A549 (cell line): ENCODE measurements at regions not wholly inside any gene's neighbourhood (a gene's known extent, or its start where the extent isn't known, plus 50 kb on each side); places are given as distances from the start of the nearest gene placed in this dataset.

Experiments
- ATAC-seq, 2 experiments: fragments of 200-7000 bp in 1 of 2; fragments of >200 bp in 1 of 2; cut with Nextera tagmentation in 1 of 2; cut with Tn5 transposase in 1 of 2; 3 replicates each; pipeline versions ENCODE4 v1.8.0 to v1.9.1; 2018 to 2020; ENCODE audit warnings: mild to moderate bottlenecking in 1 of 2, moderate library complexity in 1 of 2
- CTCF ChIA-PET: fragments of 300-600 bp; sonication (Branson Sonifier 250); formaldehyde crosslinking; extraction: SDS; loops from one replicate; lab custom pipeline; 2021; ENCODE audit warnings: antibody characterized with exemption, inconsistent platforms; lab: Yijun Ruan, JAX
- POLR2A ChIA-PET: fragments of 350-600 bp; formaldehyde crosslinking; extraction: SDS; loops from one replicate; lab custom pipeline; 2021; ENCODE audit warnings: antibody characterized with exemption, inconsistent platforms; lab: Yijun Ruan, JAX
- DNase-seq, 2 experiments: peaks; one replicate each; pipeline versions ENCODE4 v3.0.0 to v3.0.0-alpha.2; 2011 to 2016; ENCODE audit warnings: low read depth in 1 of 2, low spot score in 1 of 2
- FAIRE-seq: peaks from 2 replicates; lab custom pipeline; 2011; peaks lifted over from hg19 to GRCh38; lab: Jason Lieb, UNC
- H3K27ac ChIP-seq, 2 experiments: fragments of >200 bp; sonication (Bioruptor Twin); formaldehyde crosslinking; 3 replicates each; pipeline ENCODE4 v1.5.1; 2016 to 2017
- H3K4me1 ChIP-seq: fragments of >200 bp; sonication (Bioruptor Twin); formaldehyde crosslinking; 3 replicates; pipeline ENCODE4 v1.6.1; 2016
- H3K4me2 ChIP-seq: fragments of >200 bp; sonication (Bioruptor Twin); formaldehyde crosslinking; 3 replicates; pipeline ENCODE4 v1.6.1; 2016
- H3K4me3 ChIP-seq: fragments of >200 bp; sonication (Bioruptor Twin); formaldehyde crosslinking; 3 replicates; pipeline ENCODE4 v1.5.1; 2016
- H3K9me3 ChIP-seq: fragments of >200 bp; sonication (Bioruptor Twin); formaldehyde crosslinking; 3 replicates; pipeline ENCODE4 v1.6.1; 2016
- BCL3 ChIP-seq: fragments of >200 bp; sonication (Bioruptor Twin); formaldehyde crosslinking; IDR thresholded peaks from 3 replicates; pipeline ENCODE4 v1.6.1; 2016
- BHLHE40 ChIP-seq: IDR thresholded peaks from 2 replicates; pipeline ENCODE4 v1.6.1; 2012; ENCODE audit warnings: low read depth, low read length, inconsistent platforms
- CBX2 ChIP-seq: fragments of 200-600 bp; sonication (generic); IDR thresholded peaks from 2 replicates; pipeline ENCODE4 v1.6.1; 2016; ENCODE audit warnings: low read depth, mild to moderate bottlenecking, borderline replicate concordance
- CHD4 ChIP-seq: fragments of 200-600 bp; sonication (generic); IDR thresholded peaks from 2 replicates; pipeline ENCODE4 v1.6.1; 2016; ENCODE audit warnings: antibody characterized with exemption, mild to moderate bottlenecking, borderline replicate concordance
- EHMT2 ChIP-seq: fragments of 200-600 bp; sonication (generic); IDR thresholded peaks from 2 replicates; pipeline ENCODE4 v1.6.1; 2016; ENCODE audit warnings: antibody characterized with exemption, low read depth, mild to moderate bottlenecking, moderate library complexity
- ELK1 ChIP-seq: fragments of 150-350 bp; IDR thresholded peaks from 2 replicates; pipeline ENCODE4 v1.6.1; 2014; ENCODE audit warnings: low read depth, mild to moderate bottlenecking, low read length
- ESRRA ChIP-seq: fragments of 150-350 bp; IDR thresholded peaks from 2 replicates; pipeline ENCODE4 v1.6.1; 2014; ENCODE audit warnings: mild to moderate bottlenecking, low read length, borderline replicate concordance
- FOSB ChIP-seq: fragments of 250-450 bp; sonication (Bioruptor Pico); IDR thresholded peaks from 2 replicates; pipeline ENCODE4 v1.5.0; 2020; ENCODE audit warnings: mild to moderate bottlenecking, moderate library complexity
- FOSL2 ChIP-seq, 2 experiments: fragments of 450-650 bp in 1 of 2; fragments of >200 bp in 1 of 2; sonication (Bioruptor Twin) in 1 of 2; formaldehyde crosslinking; IDR thresholded peaks; 2 replicates each; pipeline versions ENCODE4 v1.5.0 to v1.6.1; 2016 to 2020; ENCODE audit warnings: mild to moderate bottlenecking in 1 of 2, moderate library complexity in 1 of 2
- HDAC2 ChIP-seq: fragments of 200-600 bp; sonication (generic); IDR thresholded peaks from 2 replicates; pipeline ENCODE4 v1.6.1; 2016
- HES2 ChIP-seq: fragments of >200 bp; sonication (Bioruptor Twin); formaldehyde crosslinking; IDR thresholded peaks from 2 replicates; pipeline ENCODE4 v1.6.1; 2016
- HEYL ChIP-seq: fragments of 250-450 bp; sonication (Bioruptor Pico); IDR thresholded peaks from 2 replicates; pipeline ENCODE4 v1.8.0; 2021; ENCODE audit warnings: mild to moderate bottlenecking, moderate library complexity
- HMGXB4 ChIP-seq: fragments of 250-450 bp; sonication (Bioruptor Pico); IDR thresholded peaks from 2 replicates; pipeline ENCODE4 v1.5.0; 2021; ENCODE audit warnings: mild to moderate bottlenecking, moderate library complexity, borderline replicate concordance
- HOXA7 ChIP-seq: fragments of 250-450 bp; sonication (Bioruptor Pico); IDR thresholded peaks from 2 replicates; pipeline ENCODE4 v1.5.0; 2020; ENCODE audit warnings: mild to moderate bottlenecking, moderate library complexity
- JUNB ChIP-seq: fragments of >200 bp; sonication (Bioruptor Twin); formaldehyde crosslinking; IDR thresholded peaks from 2 replicates; pipeline ENCODE4 v1.6.1; 2016
- KDM1A ChIP-seq: fragments of 200-600 bp; sonication (generic); IDR thresholded peaks from 2 replicates; pipeline ENCODE4 v1.6.1; 2016; ENCODE audit warnings: low read depth, mild to moderate bottlenecking
- MAFK ChIP-seq: fragments of 450-650 bp; IDR thresholded peaks from 2 replicates; pipeline ENCODE4 v1.6.1; 2014; ENCODE audit not compliant: partially characterized antibody
- PBX3 ChIP-seq: IDR thresholded peaks from 2 replicates; pipeline ENCODE4 v1.6.1; 2012
- POLR2A ChIP-seq: IDR thresholded peaks from 2 replicates; pipeline ENCODE4 v1.6.1; 2012; ENCODE audit warnings: mild to moderate bottlenecking, low read length
- RAD21 ChIP-seq, 2 experiments: fragments of >200 bp in 1 of 2; sonication (Bioruptor Twin) in 1 of 2; formaldehyde crosslinking in 1 of 2; IDR thresholded peaks in 1 of 2; conservative IDR thresholded peaks in 1 of 2; 2 replicates in 1 of 2; 3 replicates in 1 of 2; pipeline ENCODE4 v1.6.1; 2012 to 2018; ENCODE audit warnings: inconsistent platforms in 1 of 2
- REST ChIP-seq: fragments of 200-600 bp; sonication (generic); IDR thresholded peaks from 2 replicates; pipeline ENCODE4 v1.6.1; 2016; ENCODE audit warnings: antibody characterized with exemption, mild to moderate bottlenecking, moderate library complexity
- RNF2 ChIP-seq: fragments of 200-600 bp; sonication (generic); IDR thresholded peaks from 2 replicates; pipeline ENCODE4 v1.6.1; 2016; ENCODE audit warnings: low read depth, mild to moderate bottlenecking, antibody characterized with exemption, moderate library complexity, borderline replicate concordance
- SREBF2 ChIP-seq: fragments of 450-650 bp; IDR thresholded peaks from 2 replicates; pipeline ENCODE4 v1.6.1; 2014; ENCODE audit warnings: mild to moderate bottlenecking, moderate library complexity
- TP53 ChIP-seq: fragments of 250-450 bp; sonication (Bioruptor Pico); IDR thresholded peaks from 2 replicates; pipeline ENCODE4 v1.5.0; 2021; ENCODE audit warnings: mild to moderate bottlenecking, moderate library complexity
- USF2 ChIP-seq: fragments of 450-650 bp; IDR thresholded peaks from 2 replicates; pipeline ENCODE4 v1.6.1; 2014; ENCODE audit warnings: antibody characterized with exemption
- ZNF302 ChIP-seq: fragments of 250-450 bp; sonication (Bioruptor Pico); IDR thresholded peaks from 2 replicates; pipeline ENCODE4 v1.9.0; 2021; ENCODE audit warnings: inconsistent platforms, mild to moderate bottlenecking, moderate library complexity
- WGBS: methylation state at CpG from one replicate; pipeline ENCODE4 v1.1.6; 2017; ENCODE audit errors: missing lambda C conversion rate; 5-methylcytosine and 5-hydroxymethylcytosine counted together

GRCh38 chr9:26513730-26514129, 378.9 kb downstream of the CAAP1 start (continued):
- TF ChIP-seq BHLHE40: no peak
- no peak for TF ChIP-seq HEYL

GRCh38 chr9:26510137-26510536, 382.5 kb downstream of the CAAP1 start:
- FAIRE-seq: no peak
- no peak overlapping the region for H3K27ac ChIP-seq
- H3K4me1 ChIP-seq: no peaks in the 10 kb centered on the region
- ChIA-PET CTCF (no interaction called here), POLR2A (no interaction called here)
- no peak for DNase-seq
- H3K4me3 ChIP-seq: no peak overlapping the region
- WGBS: 7% methylated on average over 3 of the region's 3 CpGs
- H3K4me2 ChIP-seq: no peak overlapping the region
- H3K9me3 ChIP-seq: no peaks in the 10 kb centered on the region
- no peak for ATAC-seq
- TF ChIP-seq ELK1: no peak
- TF ChIP-seq REST: no peak
- TF ChIP-seq ESRRA: no peak
- no peak for TF ChIP-seq USF2
- no peak for TF ChIP-seq CHD4
- TF ChIP-seq POLR2A: no peak
- no peak for TF ChIP-seq MAFK
- TF ChIP-seq JUNB: no peak
- TF ChIP-seq, all 56 proteins: peak for 0

GRCh38 chr9:26508897-26509296, 383.7 kb downstream of the CAAP1 start:
- Histone ChIP-seq H3K4me1 (no peaks in the 10 kb centered on the region), H3K4me2 (no peak overlapping the region), H3K4me3 (no peak overlapping the region), H3K27ac (no peak overlapping the region), H3K9me3 (no peaks in the 10 kb centered on the region)
- ATAC-seq: no peak
- no peak for DNase-seq
- 3% methylated on average over 3 of the region's 3 CpGs for WGBS
- TF ChIP-seq HDAC2 (no peak), FOSB (CRISPR knock-in tag) (no peak), BHLHE40 (no peak), TP53 (CRISPR knock-in tag) (no peak), EHMT2 (no peak), PBX3 (no peak), FOSL2 (IDR thresholded peaks at IDR 0.05) (no peak), FOSL2 (CRISPR knock-in tag; IDR thresholded peaks at IDR 0.05) (no peak), HOXA7 (CRISPR knock-in tag) (no peak), BCL3 (no peak), HEYL (no peak), CBX2 (no peak), HES2 (no peak), SREBF2 (no peak), RNF2 (no peak), KDM1A (no peak), HMGXB4 (no peak), ZNF302 (CRISPR knock-in tag) (no peak), POLR2A (no peak), RAD21 (conservative IDR thresholded peaks at IDR 0.05 in 1 of 2, IDR thresholded peaks at IDR 0.05 in 1 of 2) (no peak)
- ChIA-PET POLR2A (no interaction called here), CTCF (no interaction called here)
- FAIRE-seq: no peak
